WTC11 (cell line): ENCODE measurements at regions not wholly inside any gene's neighbourhood (a gene's known extent, or its start where the extent isn't known, plus 50 kb on each side); places are given as distances from the start of the nearest gene placed in this dataset.

Experiments used
- ATAC-seq: fragments of 200-7000 bp; cut with Tn5 transposase; 2 replicates; pipeline ENCODE4 v1.10.0; 2021; ENCODE audit warnings: mild to moderate bottlenecking, moderate library complexity
- CTCF ChIA-PET: fragments of 300-600 bp; sonication (Branson Sonifier 250); formaldehyde crosslinking; loops from one replicate; lab custom pipeline; 2021; ENCODE audit warnings: antibody characterized with exemption; lab: Charles Lee
- POLR2A ChIA-PET: fragments of 350-600 bp; sonication (Branson Sonifier 250); formaldehyde crosslinking; loops from one replicate; lab custom pipeline; 2021; ENCODE audit warnings: antibody characterized with exemption; lab: Charles Lee
- DNase-seq: peaks from one replicate; pipeline ENCODE4 v3.0.0; 2021; ENCODE audit warnings: low spot score
- H3K27ac Mint-ChIP-seq: 2 replicates; pipeline ENCODE4 v1.8.0; 2021; ENCODE audit warnings: mixed read lengths
- H3K27me3 Mint-ChIP-seq: 2 replicates; pipeline ENCODE4 v1.8.0; 2021; ENCODE audit warnings: low read depth, mild to moderate bottlenecking, moderate library complexity, mixed read lengths
- H3K36me3 Mint-ChIP-seq: 2 replicates; pipeline ENCODE4 v1.8.0; 2021; ENCODE audit warnings: mixed read lengths
- H3K4me1 Mint-ChIP-seq: 2 replicates; pipeline ENCODE4 v1.8.0; 2022; ENCODE audit warnings: mixed read lengths
- H3K4me3 Mint-ChIP-seq: 2 replicates; pipeline ENCODE4 v1.8.0; 2021; ENCODE audit warnings: mild to moderate bottlenecking, moderate library complexity, mixed read lengths
- H3K9me3 Mint-ChIP-seq: 2 replicates; pipeline ENCODE4 v1.8.0; 2021; ENCODE audit warnings: mixed read lengths
- ATF3 ChIP-seq: sonication (generic); formaldehyde crosslinking; conservative IDR thresholded peaks from 2 replicates; pipeline ENCODE4 v1.8.1; 2022; ENCODE audit warnings: mild to moderate bottlenecking, missing genetic modification reagents
- CREB1 ChIP-seq: sonication (generic); formaldehyde crosslinking; IDR thresholded peaks from 2 replicates; pipeline ENCODE4 v1.8.0; 2023; ENCODE audit warnings: mild to moderate bottlenecking, missing genetic modification reagents
- FOXJ3 ChIP-seq: sonication (generic); formaldehyde crosslinking; IDR thresholded peaks from 2 replicates; pipeline ENCODE4 v1.9.0; 2021; ENCODE audit warnings: missing genetic modification reagents, mild to moderate bottlenecking, borderline replicate concordance
- GTF2I ChIP-seq: fragments of 250-450 bp; sonication (Bioruptor Pico); conservative IDR thresholded peaks from 2 replicates; pipeline ENCODE4 v1.4.0; 2021; ENCODE audit warnings: mild to moderate bottlenecking
- HMGXB4 ChIP-seq: sonication (generic); formaldehyde crosslinking; IDR thresholded peaks from 2 replicates; pipeline ENCODE4 v1.8.1; 2023; ENCODE audit warnings: mild to moderate bottlenecking, moderate library complexity, missing genetic modification reagents
- JAZF1 ChIP-seq: fragments of 250-450 bp; sonication (Bioruptor Pico); IDR thresholded peaks from 2 replicates; pipeline ENCODE4 v1.9.0; 2021; ENCODE audit warnings: moderate library complexity, mild to moderate bottlenecking, inconsistent platforms
- KAT7 ChIP-seq: sonication (generic); formaldehyde crosslinking; IDR thresholded peaks from 2 replicates; pipeline ENCODE4 v1.8.1; 2023; ENCODE audit warnings: missing genetic modification reagents, mild to moderate bottlenecking, borderline replicate concordance
- MXD4 ChIP-seq: fragments of 250-450 bp; sonication (Bioruptor Pico); IDR thresholded peaks from 2 replicates; pipeline ENCODE4 v1.8.0; 2021; ENCODE audit warnings: mild to moderate bottlenecking, moderate library complexity, borderline replicate concordance
- NFATC4 ChIP-seq: fragments of 250-450 bp; sonication (Bioruptor Pico); IDR thresholded peaks from 2 replicates; pipeline ENCODE4 v1.9.0; 2021; ENCODE audit warnings: mild to moderate bottlenecking
- PRRX2 ChIP-seq: fragments of 250-450 bp; sonication (Bioruptor Pico); IDR thresholded peaks from 2 replicates; pipeline ENCODE4 v1.8.0; 2021; ENCODE audit warnings: mild to moderate bottlenecking
- SMAD3 ChIP-seq: sonication (generic); formaldehyde crosslinking; IDR thresholded peaks from 2 replicates; pipeline ENCODE4 v1.8.0; 2022; ENCODE audit warnings: missing genetic modification reagents, mild to moderate bottlenecking, borderline replicate concordance
- SMAD4 ChIP-seq: sonication (generic); formaldehyde crosslinking; IDR thresholded peaks from 2 replicates; pipeline ENCODE4 v1.8.0; 2022; ENCODE audit warnings: mild to moderate bottlenecking, missing genetic modification reagents
- ZNF121 ChIP-seq: sonication (generic); formaldehyde crosslinking; IDR thresholded peaks from 2 replicates; pipeline ENCODE4 v1.8.0; 2023; ENCODE audit warnings: missing genetic modification reagents
- ZNF219 ChIP-seq: sonication (generic); formaldehyde crosslinking; IDR thresholded peaks from 2 replicates; pipeline ENCODE4 v1.8.0; 2023; ENCODE audit warnings: missing genetic modification reagents, mild to moderate bottlenecking, borderline replicate concordance
- ZNF232 ChIP-seq: sonication (generic); formaldehyde crosslinking; IDR thresholded peaks from 2 replicates; pipeline ENCODE4 v1.8.0; 2022; ENCODE audit warnings: mild to moderate bottlenecking, missing genetic modification reagents
- ZNF263 ChIP-seq: sonication (generic); formaldehyde crosslinking; IDR thresholded peaks from 2 replicates; pipeline ENCODE4 v1.8.1; 2022; ENCODE audit warnings: low read depth, mild to moderate bottlenecking, moderate library complexity, missing genetic modification reagents
- TF ChIP-seq, protein P1 (sequence below): fragments of 250-450 bp; sonication (Bioruptor Pico); IDR thresholded peaks from 2 replicates; pipeline ENCODE4 v2.1.2; 2022; ENCODE audit warnings: mild to moderate bottlenecking, moderate library complexity

DNA sequence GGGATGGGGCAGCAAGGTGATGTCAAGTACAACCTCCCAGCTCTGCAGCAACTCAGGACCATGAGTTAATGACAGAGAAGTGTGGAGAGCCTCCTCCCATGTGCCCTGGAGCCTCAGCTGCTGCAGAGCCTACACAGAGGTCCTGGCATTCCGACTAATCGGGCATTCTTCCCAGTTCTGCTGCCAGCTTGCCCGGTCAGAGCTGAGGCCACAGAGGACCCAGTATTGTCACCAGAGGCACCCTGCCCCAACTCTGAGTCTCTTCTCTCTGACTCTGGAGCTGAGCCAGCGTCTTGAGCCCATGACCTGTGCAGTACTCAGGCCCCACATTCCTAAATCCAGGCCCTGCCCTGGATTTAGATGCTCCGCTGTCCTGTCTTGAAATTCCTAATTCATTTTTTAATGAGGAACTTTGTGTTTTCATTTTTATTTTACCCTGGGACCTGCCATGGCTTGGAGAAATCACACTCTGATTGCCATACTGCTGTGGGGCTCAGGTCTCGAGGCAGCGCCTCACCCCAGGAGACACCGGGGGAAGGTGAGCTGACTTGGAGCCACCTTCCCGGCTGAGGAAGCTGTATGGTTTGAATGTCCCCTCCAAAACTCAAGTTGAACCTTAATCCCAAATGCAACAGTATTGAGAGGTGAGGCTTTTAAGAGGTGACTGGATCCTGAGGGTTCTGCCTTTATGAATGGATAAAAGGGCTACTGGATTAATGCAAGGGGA is 144.9 kb upstream of the ZNF507 start:
- no peak overlapping the region for H3K27ac Mint-ChIP-seq
- H3K4me3 Mint-ChIP-seq, result no peak overlapping the region
- no peaks in the 10 kb centered on the region for H3K4me1 Mint-ChIP-seq
- no peak for ATAC-seq
- peaks cover 4% of the 10 kb centered on the region for H3K9me3 Mint-ChIP-seq
- no peak for DNase-seq
- POLR2A ChIA-PET, result no interaction called here
- CTCF ChIA-PET, result no interaction called here
- H3K27me3 Mint-ChIP-seq, result no peaks in the 10 kb centered on the region; the same call in 1 of the 2 replicates
- H3K36me3 Mint-ChIP-seq, result no peaks in the 10 kb centered on the region
- TF ChIP-seq ZNF263 (CRISPR knock-in tag) (no peak), SMAD4 (CRISPR knock-in tag) (no peak), ZNF232 (no peak), FOXJ3 (CRISPR knock-in tag) (no peak), ZNF219 (CRISPR knock-in tag) (no peak), ATF3 (no peak), NFATC4 (CRISPR knock-in tag) (no peak), ZNF121 (no peak)
- TF ChIP-seq, protein P1, sequence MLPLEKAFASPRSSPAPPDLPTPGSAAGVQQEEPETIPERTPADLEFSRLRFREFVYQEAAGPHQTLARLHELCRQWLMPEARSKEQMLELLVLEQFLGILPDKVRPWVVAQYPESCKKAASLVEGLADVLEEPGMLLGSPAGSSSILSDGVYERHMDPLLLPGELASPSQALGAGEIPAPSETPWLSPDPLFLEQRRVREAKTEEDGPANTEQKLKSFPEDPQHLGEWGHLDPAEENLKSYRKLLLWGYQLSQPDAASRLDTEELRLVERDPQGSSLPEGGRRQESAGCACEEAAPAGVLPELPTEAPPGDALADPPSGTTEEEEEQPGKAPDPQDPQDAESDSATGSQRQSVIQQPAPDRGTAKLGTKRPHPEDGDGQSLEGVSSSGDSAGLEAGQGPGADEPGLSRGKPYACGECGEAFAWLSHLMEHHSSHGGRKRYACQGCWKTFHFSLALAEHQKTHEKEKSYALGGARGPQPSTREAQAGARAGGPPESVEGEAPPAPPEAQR (CRISPR knock-in tag), result no peak

- DNase-seq (no peak), ATAC-seq (no peak)
- no peaks in the 10 kb centered on the region for H3K4me1 Mint-ChIP-seq
- no peak overlapping the region for H3K27ac Mint-ChIP-seq
- no peak overlapping the region for H3K4me3 Mint-ChIP-seq
- TF ChIP-seq SMAD3 (no peak), KAT7 (CRISPR knock-in tag) (no peak), CREB1 (CRISPR knock-in tag) (no peak), ATF3 (no peak), MXD4 (CRISPR knock-in tag) (no peak)
- H3K36me3 Mint-ChIP-seq, result no peaks in the 10 kb centered on the region
- ChIA-PET CTCF (no interaction called here), POLR2A (no interaction called here)
- peaks cover 4% of the 10 kb centered on the region for H3K9me3 Mint-ChIP-seq
- H3K27me3 Mint-ChIP-seq, result no peaks in the 10 kb centered on the region; the same call in 1 of the 2 replicates
Observed at GRCh38 chr19:32201211-32201610, 144.2 kb upstream of the ZNF507 start.

DNA sequence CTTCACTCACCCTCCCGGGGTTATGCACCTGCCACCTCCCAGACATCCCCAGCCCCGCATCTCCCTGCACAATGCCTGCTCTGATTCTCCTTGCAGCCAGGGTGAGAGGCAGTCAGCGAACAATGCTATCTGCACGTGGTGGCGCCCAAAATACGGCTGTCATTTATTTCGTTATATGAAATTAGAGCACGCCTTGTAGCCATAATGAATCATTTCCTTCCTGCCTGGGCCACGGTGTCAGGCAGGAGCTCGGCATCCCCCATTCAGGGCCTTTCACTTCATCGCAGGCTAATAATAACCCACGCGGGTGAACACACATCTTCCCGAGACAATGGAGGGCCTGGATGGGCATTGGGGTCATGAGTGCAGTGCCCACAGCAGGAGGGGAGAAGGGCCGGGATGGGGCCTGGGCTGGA is 143.8 kb upstream of the ZNF507 start:
- H3K4me3 Mint-ChIP-seq, result no peak overlapping the region
- TF ChIP-seq ZNF121, result no peak
- no peak for TF ChIP-seq PRRX2 (CRISPR knock-in tag)
- no peak for TF ChIP-seq HMGXB4
- no peak overlapping the region for H3K27ac Mint-ChIP-seq
- peaks cover 4% of the 10 kb centered on the region for H3K9me3 Mint-ChIP-seq
- H3K36me3 Mint-ChIP-seq, result no peaks in the 10 kb centered on the region
- H3K27me3 Mint-ChIP-seq, result no peaks in the 10 kb centered on the region; the same call in 1 of the 2 replicates
- ATAC-seq (no peak), DNase-seq (no peak)
- ChIA-PET POLR2A (no interaction called here), CTCF (no interaction called here)
- H3K4me1 Mint-ChIP-seq, result no peaks in the 10 kb centered on the region

DNA sequence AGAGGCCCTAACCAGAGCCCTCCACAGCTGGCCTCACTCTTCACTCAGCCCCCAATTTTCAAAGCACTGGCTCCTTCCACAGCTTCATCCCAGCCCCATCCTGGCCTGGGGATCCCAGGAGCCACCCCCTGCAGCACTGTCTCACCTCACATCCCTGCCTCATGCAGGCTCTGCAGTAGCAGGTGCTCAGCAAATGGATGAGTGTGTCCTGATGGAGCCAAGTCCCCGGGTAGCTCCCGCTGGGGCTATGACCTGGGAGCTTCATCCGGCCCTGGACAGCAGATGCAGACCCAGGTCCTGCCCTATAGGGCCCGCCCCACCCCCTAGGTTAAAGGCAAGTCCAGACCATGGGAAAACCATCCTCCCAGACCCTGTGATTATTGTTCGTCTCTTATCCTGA is 143.2 kb upstream of the ZNF507 start:
- TF ChIP-seq JAZF1 (CRISPR knock-in tag), result no peak
- TF ChIP-seq GTF2I (CRISPR knock-in tag), result no peak
- Mint-ChIP-seq H3K4me1 (no peaks in the 10 kb centered on the region), H3K27me3 (peaks cover 1% of the 10 kb centered on the region; the same call in 1 of the 2 replicates), H3K9me3 (peaks cover 8% of the 10 kb centered on the region), H3K27ac (no peak overlapping the region), H3K4me3 (no peak overlapping the region), H3K36me3 (peaks cover 3% of the 10 kb centered on the region)
- no peak for ATAC-seq
- ChIA-PET POLR2A (no interaction called here), CTCF (no interaction called here)
- no peak for DNase-seq
